Osteoblast (primary cell): ENCODE measurements at regions not wholly inside any gene's neighbourhood (a gene's known extent, or its start where the extent isn't known, plus 50 kb on each side); places are given as distances from the start of the nearest gene placed in this dataset.

ENCODE experiments used
- DNase-seq: peaks from one replicate; pipeline ENCODE4 v3.0.0; 2011; ENCODE audit warnings: low spot score, mixed read lengths; ENCODE audit not compliant: insufficient read length; ENCODE audit errors: missing footprints
- H2AFZ ChIP-seq: 2 replicates; pipeline ENCODE4 v1.6.0; 2011; ENCODE audit warnings: mild to moderate bottlenecking, low read length
- H3K27ac ChIP-seq: 2 replicates; pipeline ENCODE4 v1.5.1; 2011; ENCODE audit warnings: mild to moderate bottlenecking, low read depth, low read length, moderate library complexity
- H3K27me3 ChIP-seq: 2 replicates; pipeline ENCODE4 v1.6.0; 2012; ENCODE audit warnings: mild to moderate bottlenecking, control low read depth, inconsistent platforms, low read length, moderate library complexity; ENCODE audit not compliant: insufficient read depth
- H3K36me3 ChIP-seq: 2 replicates; pipeline ENCODE4 v1.5.1; 2011; ENCODE audit warnings: mild to moderate bottlenecking, low read length, control low read depth, moderate library complexity; ENCODE audit not compliant: insufficient read depth
- H3K4me1 ChIP-seq: 2 replicates; pipeline ENCODE4 v1.5.1; 2011; ENCODE audit warnings: mild to moderate bottlenecking, low read length, control low read depth, moderate library complexity; ENCODE audit not compliant: insufficient read depth
- H3K4me2 ChIP-seq: 2 replicates; pipeline ENCODE4 v1.6.0; 2011; ENCODE audit warnings: mild to moderate bottlenecking, low read length; ENCODE audit not compliant: insufficient read depth
- H3K4me3 ChIP-seq: fragments of 200-600 bp; sonication (generic); 3 replicates; pipeline ENCODE4 v1.5.1; 2012; ENCODE audit warnings: mild to moderate bottlenecking, low read length, inconsistent platforms; ENCODE audit not compliant: insufficient read depth
- H3K79me2 ChIP-seq: 2 replicates; pipeline ENCODE4 v1.6.0; 2012; ENCODE audit warnings: mild to moderate bottlenecking, low read length, control low read depth, inconsistent platforms; ENCODE audit not compliant: insufficient read depth
- H3K9me3 ChIP-seq: 2 replicates; pipeline ENCODE4 v1.5.1; 2011; ENCODE audit warnings: low read depth, low read length, control low read depth
- H4K20me1 ChIP-seq: 2 replicates; pipeline ENCODE4 v1.6.0; 2012; ENCODE audit warnings: mild to moderate bottlenecking, low read length, control low read depth; ENCODE audit not compliant: insufficient read depth
- TF ChIP-seq, protein P1 (sequence below): IDR thresholded peaks from 2 replicates; pipeline ENCODE4 v1.5.1; 2011; ENCODE audit warnings: mild to moderate bottlenecking, low read depth, low read length, moderate library complexity; ENCODE audit errors: extremely low read depth

DNA sequence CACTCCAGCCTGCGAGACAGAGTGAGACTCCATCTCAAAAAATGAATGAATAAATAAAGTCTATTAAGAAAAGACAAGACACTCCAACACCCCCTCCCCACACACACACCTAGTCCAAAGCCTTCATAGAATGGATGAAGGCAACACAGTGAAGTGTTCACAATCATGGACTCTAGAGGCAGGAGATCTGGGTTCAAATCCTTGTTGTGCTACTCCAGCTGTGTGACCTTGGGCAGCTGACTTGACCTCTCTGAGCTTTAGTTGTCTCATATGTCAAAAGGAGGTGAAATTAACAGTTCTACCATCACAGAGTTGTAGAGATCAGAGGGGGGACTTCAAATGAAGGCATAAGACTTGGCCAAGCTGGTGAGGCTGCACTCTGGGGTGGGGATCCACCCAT, 95.8 kb upstream of the MAP1LC3B2 start:
- H3K27ac ChIP-seq, result no peak overlapping the region
- no peaks in the 10 kb centered on the region for H3K4me1 ChIP-seq
- H3K27me3 ChIP-seq, result no peaks in the 10 kb centered on the region
- H4K20me1 ChIP-seq, result no peaks in the 10 kb centered on the region
- no peaks in the 10 kb centered on the region for H3K36me3 ChIP-seq
- DNase-seq, result no peak
- TF ChIP-seq, protein P1, sequence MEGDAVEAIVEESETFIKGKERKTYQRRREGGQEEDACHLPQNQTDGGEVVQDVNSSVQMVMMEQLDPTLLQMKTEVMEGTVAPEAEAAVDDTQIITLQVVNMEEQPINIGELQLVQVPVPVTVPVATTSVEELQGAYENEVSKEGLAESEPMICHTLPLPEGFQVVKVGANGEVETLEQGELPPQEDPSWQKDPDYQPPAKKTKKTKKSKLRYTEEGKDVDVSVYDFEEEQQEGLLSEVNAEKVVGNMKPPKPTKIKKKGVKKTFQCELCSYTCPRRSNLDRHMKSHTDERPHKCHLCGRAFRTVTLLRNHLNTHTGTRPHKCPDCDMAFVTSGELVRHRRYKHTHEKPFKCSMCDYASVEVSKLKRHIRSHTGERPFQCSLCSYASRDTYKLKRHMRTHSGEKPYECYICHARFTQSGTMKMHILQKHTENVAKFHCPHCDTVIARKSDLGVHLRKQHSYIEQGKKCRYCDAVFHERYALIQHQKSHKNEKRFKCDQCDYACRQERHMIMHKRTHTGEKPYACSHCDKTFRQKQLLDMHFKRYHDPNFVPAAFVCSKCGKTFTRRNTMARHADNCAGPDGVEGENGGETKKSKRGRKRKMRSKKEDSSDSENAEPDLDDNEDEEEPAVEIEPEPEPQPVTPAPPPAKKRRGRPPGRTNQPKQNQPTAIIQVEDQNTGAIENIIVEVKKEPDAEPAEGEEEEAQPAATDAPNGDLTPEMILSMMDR, result no peak
- H3K4me3 ChIP-seq, result no peak overlapping the region
- no peak overlapping the region for H3K4me2 ChIP-seq
- no peak overlapping the region for H2AFZ ChIP-seq
- H3K9me3 ChIP-seq, result no peaks in the 10 kb centered on the region
- H3K79me2 ChIP-seq, result no peaks in the 10 kb centered on the region

DNA sequence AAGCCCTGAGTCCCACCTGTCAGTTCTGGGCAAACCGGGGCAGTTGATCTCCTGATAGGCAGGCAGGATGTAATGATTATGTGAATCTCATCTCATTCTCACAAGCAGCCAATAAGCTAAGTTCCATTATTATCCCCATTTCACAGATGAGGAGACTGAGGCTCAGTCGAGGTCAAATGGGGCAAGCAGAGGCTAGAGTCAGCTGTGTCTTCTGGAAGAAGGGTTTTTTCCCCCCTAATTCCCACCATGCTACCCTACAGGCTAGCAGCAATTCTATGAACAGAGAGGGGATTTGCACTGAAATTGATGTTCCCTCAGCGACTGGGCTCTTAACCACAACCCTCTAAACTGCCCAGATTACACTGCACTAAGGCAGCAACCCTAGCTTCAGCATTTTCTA, 93.8 kb upstream of the MAP1LC3B2 start:
- H3K9me3 ChIP-seq, result no peaks in the 10 kb centered on the region
- no peaks in the 10 kb centered on the region for H3K27me3 ChIP-seq
- TF ChIP-seq, protein P1, result no peak
- H4K20me1 ChIP-seq, result no peaks in the 10 kb centered on the region
- DNase-seq, result no peak
- no peaks in the 10 kb centered on the region for H3K4me1 ChIP-seq
- no peaks in the 10 kb centered on the region for H3K79me2 ChIP-seq
- H3K4me2 ChIP-seq, result no peak overlapping the region
- no peaks in the 10 kb centered on the region for H3K36me3 ChIP-seq
- no peak overlapping the region for H2AFZ ChIP-seq
- H3K27ac ChIP-seq, result no peak overlapping the region
- H3K4me3 ChIP-seq, result no peak overlapping the region

GRCh38 chr12:116465856-116466255, 93.3 kb upstream of the MAP1LC3B2 start:
- no peak overlapping the region for H3K4me3 ChIP-seq
- TF ChIP-seq, protein P1, result no peak
- H3K4me1 ChIP-seq, result no peaks in the 10 kb centered on the region
- DNase-seq, result no peak
- no peak overlapping the region for H3K4me2 ChIP-seq
- no peak overlapping the region for H3K27ac ChIP-seq
- no peaks in the 10 kb centered on the region for H4K20me1 ChIP-seq
- no peaks in the 10 kb centered on the region for H3K79me2 ChIP-seq
- no peaks in the 10 kb centered on the region for H3K36me3 ChIP-seq
- H3K9me3 ChIP-seq, result no peaks in the 10 kb centered on the region
- H3K27me3 ChIP-seq, result no peaks in the 10 kb centered on the region
- no peak overlapping the region for H2AFZ ChIP-seq

DNA sequence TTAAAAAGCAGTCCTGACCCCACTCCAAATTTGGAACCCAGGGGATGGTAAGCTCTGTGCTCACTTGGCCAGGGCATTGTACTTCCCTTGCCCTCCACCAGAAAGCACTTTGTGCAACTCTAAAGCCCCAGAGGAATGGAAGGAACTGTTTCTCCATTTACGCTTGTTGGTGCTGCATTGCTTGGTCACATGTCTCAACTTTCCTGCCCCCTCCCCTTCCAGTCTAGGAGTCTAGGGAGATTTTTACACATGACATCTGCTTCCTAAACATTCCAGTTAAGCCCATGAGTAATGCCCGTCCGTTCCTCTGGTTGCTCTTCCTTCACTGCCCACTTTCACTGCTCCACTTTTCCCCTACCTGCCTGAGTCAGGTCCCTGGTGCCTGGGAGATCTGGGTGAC, 92.6 kb upstream of the MAP1LC3B2 start:
- H3K36me3 ChIP-seq, result no peaks in the 10 kb centered on the region
- H3K27me3 ChIP-seq, result no peaks in the 10 kb centered on the region
- H2AFZ ChIP-seq, result no peak overlapping the region
- DNase-seq, result peak; percentile 86
- H4K20me1 ChIP-seq, result no peaks in the 10 kb centered on the region
- H3K9me3 ChIP-seq, result no peaks in the 10 kb centered on the region
- no peak overlapping the region for H3K4me2 ChIP-seq
- TF ChIP-seq, protein P1, result no peak
- no peaks in the 10 kb centered on the region for H3K4me1 ChIP-seq
- no peaks in the 10 kb centered on the region for H3K79me2 ChIP-seq
- no peak overlapping the region for H3K27ac ChIP-seq
- no peak overlapping the region for H3K4me3 ChIP-seq
